Sigmoid colon (tissue), 4 donors: ENCODE measurements at regions not wholly inside any gene's neighbourhood (a gene's known extent, or its start where the extent isn't known, plus 50 kb on each side); places are given as distances from the start of the nearest gene placed in this dataset.

ENCODE experiments used
- CTCF ChIP-seq, 4 experiments: fragments of 450-650 bp in 3 of 4; fragments of 200-600 bp in 1 of 4; IDR thresholded peaks; one replicate each; pipeline ENCODE4 v1.5.1; 2016 to 2019; ENCODE audit warnings: antibody characterized with exemption in 4 of 4, mild to moderate bottlenecking in 3 of 4, moderate library complexity in 2 of 4
- EP300 ChIP-seq, 4 donors: sonication (generic); formaldehyde crosslinking; IDR thresholded peaks; one replicate each; pipeline ENCODE4 v1.6.1; 2017; ENCODE audit warnings: antibody characterized with exemption in 4 of 4

GRCh38 chr18:52216109-52216508 is 123.9 kb upstream of the DCC start:
- no peak for TF ChIP-seq CTCF (IDR thresholded peaks at IDR 0.05)
- no peak for TF ChIP-seq EP300 (IDR thresholded peaks at IDR 0.05)
